GM23338 (cell line): ENCODE measurements at regions not wholly inside any gene's neighbourhood (a gene's known extent, or its start where the extent isn't known, plus 50 kb on each side); places are given as distances from the start of the nearest gene placed in this dataset.

Experiments used
- ATAC-seq: fragments of 200-7000 bp; cut with Tn5 transposase; 3 replicates; pipeline ENCODE4 v1.9.1; 2020
- DNase-seq: peaks from one replicate; pipeline ENCODE4 v3.0.0-alpha.2; 2015; ENCODE audit warnings: low spot score
- H2AFZ ChIP-seq: fragments of 200-600 bp; sonication (generic); 2 replicates; pipeline ENCODE4 v1.8.0; 2016; ENCODE audit warnings: antibody characterized with exemption, mild to moderate bottlenecking, moderate library complexity
- H3F3A ChIP-seq: fragments of 200-600 bp; sonication (generic); replicated peaks from 2 replicates; pipeline ENCODE4 v1.8.0; 2017; ENCODE audit warnings: antibody characterized with exemption, mixed run types, low read depth
- H3K27ac ChIP-seq: fragments of 200-600 bp; sonication (generic); 2 replicates; pipeline ENCODE4 v1.6.1; 2016; ENCODE audit warnings: low read depth
- H3K27me3 ChIP-seq: fragments of 200-600 bp; sonication (generic); 2 replicates; pipeline ENCODE4 v1.8.0; 2016; ENCODE audit warnings: mild to moderate bottlenecking, mixed run types, moderate library complexity; ENCODE audit not compliant: insufficient read depth
- H3K36me3 ChIP-seq: fragments of 200-600 bp; sonication (generic); 2 replicates; pipeline ENCODE4 v1.8.0; 2016; ENCODE audit warnings: mild to moderate bottlenecking; ENCODE audit not compliant: insufficient read depth
- H3K4me1 ChIP-seq: fragments of 200-600 bp; sonication (generic); 2 replicates; pipeline ENCODE4 v1.8.0; 2016; ENCODE audit warnings: mild to moderate bottlenecking, moderate library complexity; ENCODE audit not compliant: insufficient read depth
- H3K4me2 ChIP-seq: fragments of 200-600 bp; sonication (generic); 2 replicates; pipeline ENCODE4 v1.7.1; 2017; ENCODE audit warnings: mixed run types
- H3K4me3 ChIP-seq: fragments of 200-600 bp; sonication (generic); 2 replicates; pipeline ENCODE4 v1.6.1; 2016; ENCODE audit warnings: mixed run types
- H3K79me2 ChIP-seq: fragments of 200-600 bp; sonication (generic); replicated peaks from 2 replicates; pipeline ENCODE4 v1.8.0; 2017; ENCODE audit warnings: mild to moderate bottlenecking; ENCODE audit not compliant: insufficient read depth
- H3K9me2 ChIP-seq: fragments of 200-600 bp; sonication (generic); 2 replicates; pipeline ENCODE4 v1.8.0; 2017; ENCODE audit not compliant: insufficient read depth
- H4K20me1 ChIP-seq: fragments of 200-600 bp; sonication (generic); replicated peaks from 2 replicates; pipeline ENCODE4 v1.8.0; 2017; ENCODE audit warnings: mild to moderate bottlenecking; ENCODE audit not compliant: insufficient read depth
- H3K27ac Mint-ChIP-seq: 2 replicates; pipeline ENCODE4 v1.8.0; 2020; ENCODE audit warnings: inconsistent platforms, mild to moderate bottlenecking, moderate library complexity, mixed read lengths
- H3K27me3 Mint-ChIP-seq: 3 replicates; pipeline ENCODE4 v1.8.0; 2022; ENCODE audit warnings: low read depth, mild to moderate bottlenecking, moderate library complexity, mixed read lengths, inconsistent platforms; ENCODE audit not compliant: insufficient read depth, poor library complexity
- H3K36me3 Mint-ChIP-seq: 3 replicates; pipeline ENCODE4 v1.8.0; 2021; ENCODE audit warnings: low read depth, mild to moderate bottlenecking, inconsistent platforms, moderate library complexity, mixed read lengths
- H3K4me1 Mint-ChIP-seq: 3 replicates; pipeline ENCODE4 v1.8.0; 2020; ENCODE audit warnings: mild to moderate bottlenecking, inconsistent platforms, mixed read lengths
- H3K4me3 Mint-ChIP-seq: 3 replicates; pipeline ENCODE4 v1.8.0; 2021; ENCODE audit warnings: moderate library complexity, mild to moderate bottlenecking, inconsistent platforms, mixed read lengths
- H3K9me3 Mint-ChIP-seq: 3 replicates; pipeline ENCODE4 v1.8.0; 2020; ENCODE audit warnings: moderate library complexity, mild to moderate bottlenecking, inconsistent platforms, mixed read lengths
- CREB1 ChIP-seq: fragments of 250-450 bp; sonication (Bioruptor Pico); IDR thresholded peaks from 2 replicates; pipeline ENCODE4 v1.5.0; 2020; ENCODE audit warnings: low read depth, mild to moderate bottlenecking, moderate library complexity
- EZH2 ChIP-seq: fragments of 200-600 bp; sonication (generic); IDR thresholded peaks from one replicate; pipeline ENCODE4 v1.8.0; 2017; ENCODE audit warnings: antibody characterized with exemption, mild to moderate bottlenecking, low read depth; ENCODE audit not compliant: unreplicated experiment
- EZH2phosphoT487 ChIP-seq: fragments of 200-600 bp; sonication (generic); IDR thresholded peaks from one replicate; pipeline ENCODE4 v1.8.1; 2018; ENCODE audit warnings: antibody characterized with exemption; ENCODE audit not compliant: unreplicated experiment
- JUNB ChIP-seq: IDR thresholded peaks from one replicate; pipeline ENCODE4 v1.6.1; 2016; ENCODE audit warnings: antibody characterized with exemption; ENCODE audit not compliant: unreplicated experiment
- NANOG ChIP-seq: IDR thresholded peaks from 2 replicates; pipeline ENCODE4 v1.6.1; 2016; ENCODE audit warnings: antibody characterized with exemption, borderline replicate concordance
- POLR2AphosphoS5 ChIP-seq: IDR thresholded peaks from 2 replicates; pipeline ENCODE4 v1.6.1; 2016; ENCODE audit warnings: antibody characterized with exemption, low read depth
- STAT1 ChIP-seq: IDR thresholded peaks from one replicate; pipeline ENCODE4 v1.6.1; 2016; ENCODE audit warnings: antibody characterized with exemption; ENCODE audit not compliant: unreplicated experiment
- ZNF114 ChIP-seq: fragments of 250-450 bp; sonication (Bioruptor Pico); IDR thresholded peaks from 2 replicates; pipeline ENCODE4 v1.5.0; 2020; ENCODE audit warnings: mild to moderate bottlenecking, moderate library complexity
- ZNF331 ChIP-seq: fragments of 250-450 bp; sonication (Bioruptor Pico); IDR thresholded peaks from 2 replicates; pipeline ENCODE4 v1.5.0; 2020; ENCODE audit warnings: low read depth, mild to moderate bottlenecking, moderate library complexity
- TF ChIP-seq, protein P1 (sequence below), 2 experiments: fragments of 200-600 bp in 1 of 2; sonication (generic) in 1 of 2; conservative IDR thresholded peaks; 2 replicates each; pipeline versions ENCODE4 v1.5.1 to v1.6.1; 2016 to 2017; ENCODE audit warnings: antibody characterized with exemption in 2 of 2, low read depth in 2 of 2, mild to moderate bottlenecking in 2 of 2, moderate library complexity in 1 of 2
- TF ChIP-seq, protein P2 (sequence below): IDR thresholded peaks from 2 replicates; pipeline ENCODE4 v1.6.1; 2016; ENCODE audit warnings: antibody characterized with exemption
- TF ChIP-seq, protein P3 (sequence below): fragments of 250-450 bp; sonication (Bioruptor Pico); IDR thresholded peaks from 2 replicates; pipeline ENCODE4 v1.5.0; 2020; ENCODE audit warnings: mild to moderate bottlenecking, moderate library complexity
- TF ChIP-seq, protein P4 (sequence below): IDR thresholded peaks from one replicate; pipeline ENCODE4 v1.6.1; 2018; ENCODE audit warnings: antibody characterized with exemption; ENCODE audit not compliant: unreplicated experiment

DNA sequence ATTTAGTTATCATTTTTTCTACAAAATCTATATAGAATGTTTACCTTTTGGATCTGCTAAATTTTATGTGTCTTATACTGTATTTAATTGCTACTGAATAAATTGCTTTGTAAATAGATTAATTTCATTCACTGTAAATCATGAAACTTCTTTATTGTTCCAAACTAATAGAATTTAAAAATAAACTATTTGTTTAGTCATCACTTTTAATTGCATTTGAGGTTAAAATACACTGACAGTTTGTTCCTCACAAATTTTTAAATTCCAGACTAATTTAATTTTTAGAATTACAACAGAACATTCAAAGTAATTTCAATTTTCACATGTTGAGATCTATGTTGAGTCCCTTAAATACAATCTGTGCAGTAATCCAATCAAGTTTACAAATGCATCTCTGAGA is 1633.2 kb upstream of the NUDT12 start:
- H3K4me1 Mint-ChIP-seq = no peaks in the 10 kb centered on the region

More for the DNA sequence above, 1633.2 kb upstream of the NUDT12 start:
- Histone ChIP-seq H3K27ac (no peak overlapping the region), H3K27me3 (no peaks in the 10 kb centered on the region), H4K20me1 (no peaks in the 10 kb centered on the region), H3K4me2 (no peak overlapping the region), H3K79me2 (no peaks in the 10 kb centered on the region), H3F3A (no peaks in the 10 kb centered on the region), H2AFZ (no peak overlapping the region), H3K4me1 (no peaks in the 10 kb centered on the region), H3K9me2 (peaks cover 5% of the 10 kb centered on the region; the same call in 1 of the 2 replicates), H3K36me3 (no peaks in the 10 kb centered on the region), H3K4me3 (no peak overlapping the region)
- ATAC-seq (no peak), DNase-seq (no peak)
- no peaks in the 10 kb centered on the region for H3K27me3 Mint-ChIP-seq
- no peaks in the 10 kb centered on the region for H3K36me3 Mint-ChIP-seq
- TF ChIP-seq STAT1 = no peak
- TF ChIP-seq, protein P1, sequence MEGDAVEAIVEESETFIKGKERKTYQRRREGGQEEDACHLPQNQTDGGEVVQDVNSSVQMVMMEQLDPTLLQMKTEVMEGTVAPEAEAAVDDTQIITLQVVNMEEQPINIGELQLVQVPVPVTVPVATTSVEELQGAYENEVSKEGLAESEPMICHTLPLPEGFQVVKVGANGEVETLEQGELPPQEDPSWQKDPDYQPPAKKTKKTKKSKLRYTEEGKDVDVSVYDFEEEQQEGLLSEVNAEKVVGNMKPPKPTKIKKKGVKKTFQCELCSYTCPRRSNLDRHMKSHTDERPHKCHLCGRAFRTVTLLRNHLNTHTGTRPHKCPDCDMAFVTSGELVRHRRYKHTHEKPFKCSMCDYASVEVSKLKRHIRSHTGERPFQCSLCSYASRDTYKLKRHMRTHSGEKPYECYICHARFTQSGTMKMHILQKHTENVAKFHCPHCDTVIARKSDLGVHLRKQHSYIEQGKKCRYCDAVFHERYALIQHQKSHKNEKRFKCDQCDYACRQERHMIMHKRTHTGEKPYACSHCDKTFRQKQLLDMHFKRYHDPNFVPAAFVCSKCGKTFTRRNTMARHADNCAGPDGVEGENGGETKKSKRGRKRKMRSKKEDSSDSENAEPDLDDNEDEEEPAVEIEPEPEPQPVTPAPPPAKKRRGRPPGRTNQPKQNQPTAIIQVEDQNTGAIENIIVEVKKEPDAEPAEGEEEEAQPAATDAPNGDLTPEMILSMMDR (conservative IDR thresholded peaks at IDR 0.05; ENCODE audit: low read depth in 2 of 2) = no peak
- no peak for TF ChIP-seq JUNB
- no peak for TF ChIP-seq EZH2phosphoT487
- no peak for TF ChIP-seq ZNF331 (CRISPR knock-in tag)
- TF ChIP-seq, protein P2, sequence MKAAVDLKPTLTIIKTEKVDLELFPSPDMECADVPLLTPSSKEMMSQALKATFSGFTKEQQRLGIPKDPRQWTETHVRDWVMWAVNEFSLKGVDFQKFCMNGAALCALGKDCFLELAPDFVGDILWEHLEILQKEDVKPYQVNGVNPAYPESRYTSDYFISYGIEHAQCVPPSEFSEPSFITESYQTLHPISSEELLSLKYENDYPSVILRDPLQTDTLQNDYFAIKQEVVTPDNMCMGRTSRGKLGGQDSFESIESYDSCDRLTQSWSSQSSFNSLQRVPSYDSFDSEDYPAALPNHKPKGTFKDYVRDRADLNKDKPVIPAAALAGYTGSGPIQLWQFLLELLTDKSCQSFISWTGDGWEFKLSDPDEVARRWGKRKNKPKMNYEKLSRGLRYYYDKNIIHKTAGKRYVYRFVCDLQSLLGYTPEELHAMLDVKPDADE = no peak
- TF ChIP-seq NANOG = no peak
- TF ChIP-seq, protein P3, sequence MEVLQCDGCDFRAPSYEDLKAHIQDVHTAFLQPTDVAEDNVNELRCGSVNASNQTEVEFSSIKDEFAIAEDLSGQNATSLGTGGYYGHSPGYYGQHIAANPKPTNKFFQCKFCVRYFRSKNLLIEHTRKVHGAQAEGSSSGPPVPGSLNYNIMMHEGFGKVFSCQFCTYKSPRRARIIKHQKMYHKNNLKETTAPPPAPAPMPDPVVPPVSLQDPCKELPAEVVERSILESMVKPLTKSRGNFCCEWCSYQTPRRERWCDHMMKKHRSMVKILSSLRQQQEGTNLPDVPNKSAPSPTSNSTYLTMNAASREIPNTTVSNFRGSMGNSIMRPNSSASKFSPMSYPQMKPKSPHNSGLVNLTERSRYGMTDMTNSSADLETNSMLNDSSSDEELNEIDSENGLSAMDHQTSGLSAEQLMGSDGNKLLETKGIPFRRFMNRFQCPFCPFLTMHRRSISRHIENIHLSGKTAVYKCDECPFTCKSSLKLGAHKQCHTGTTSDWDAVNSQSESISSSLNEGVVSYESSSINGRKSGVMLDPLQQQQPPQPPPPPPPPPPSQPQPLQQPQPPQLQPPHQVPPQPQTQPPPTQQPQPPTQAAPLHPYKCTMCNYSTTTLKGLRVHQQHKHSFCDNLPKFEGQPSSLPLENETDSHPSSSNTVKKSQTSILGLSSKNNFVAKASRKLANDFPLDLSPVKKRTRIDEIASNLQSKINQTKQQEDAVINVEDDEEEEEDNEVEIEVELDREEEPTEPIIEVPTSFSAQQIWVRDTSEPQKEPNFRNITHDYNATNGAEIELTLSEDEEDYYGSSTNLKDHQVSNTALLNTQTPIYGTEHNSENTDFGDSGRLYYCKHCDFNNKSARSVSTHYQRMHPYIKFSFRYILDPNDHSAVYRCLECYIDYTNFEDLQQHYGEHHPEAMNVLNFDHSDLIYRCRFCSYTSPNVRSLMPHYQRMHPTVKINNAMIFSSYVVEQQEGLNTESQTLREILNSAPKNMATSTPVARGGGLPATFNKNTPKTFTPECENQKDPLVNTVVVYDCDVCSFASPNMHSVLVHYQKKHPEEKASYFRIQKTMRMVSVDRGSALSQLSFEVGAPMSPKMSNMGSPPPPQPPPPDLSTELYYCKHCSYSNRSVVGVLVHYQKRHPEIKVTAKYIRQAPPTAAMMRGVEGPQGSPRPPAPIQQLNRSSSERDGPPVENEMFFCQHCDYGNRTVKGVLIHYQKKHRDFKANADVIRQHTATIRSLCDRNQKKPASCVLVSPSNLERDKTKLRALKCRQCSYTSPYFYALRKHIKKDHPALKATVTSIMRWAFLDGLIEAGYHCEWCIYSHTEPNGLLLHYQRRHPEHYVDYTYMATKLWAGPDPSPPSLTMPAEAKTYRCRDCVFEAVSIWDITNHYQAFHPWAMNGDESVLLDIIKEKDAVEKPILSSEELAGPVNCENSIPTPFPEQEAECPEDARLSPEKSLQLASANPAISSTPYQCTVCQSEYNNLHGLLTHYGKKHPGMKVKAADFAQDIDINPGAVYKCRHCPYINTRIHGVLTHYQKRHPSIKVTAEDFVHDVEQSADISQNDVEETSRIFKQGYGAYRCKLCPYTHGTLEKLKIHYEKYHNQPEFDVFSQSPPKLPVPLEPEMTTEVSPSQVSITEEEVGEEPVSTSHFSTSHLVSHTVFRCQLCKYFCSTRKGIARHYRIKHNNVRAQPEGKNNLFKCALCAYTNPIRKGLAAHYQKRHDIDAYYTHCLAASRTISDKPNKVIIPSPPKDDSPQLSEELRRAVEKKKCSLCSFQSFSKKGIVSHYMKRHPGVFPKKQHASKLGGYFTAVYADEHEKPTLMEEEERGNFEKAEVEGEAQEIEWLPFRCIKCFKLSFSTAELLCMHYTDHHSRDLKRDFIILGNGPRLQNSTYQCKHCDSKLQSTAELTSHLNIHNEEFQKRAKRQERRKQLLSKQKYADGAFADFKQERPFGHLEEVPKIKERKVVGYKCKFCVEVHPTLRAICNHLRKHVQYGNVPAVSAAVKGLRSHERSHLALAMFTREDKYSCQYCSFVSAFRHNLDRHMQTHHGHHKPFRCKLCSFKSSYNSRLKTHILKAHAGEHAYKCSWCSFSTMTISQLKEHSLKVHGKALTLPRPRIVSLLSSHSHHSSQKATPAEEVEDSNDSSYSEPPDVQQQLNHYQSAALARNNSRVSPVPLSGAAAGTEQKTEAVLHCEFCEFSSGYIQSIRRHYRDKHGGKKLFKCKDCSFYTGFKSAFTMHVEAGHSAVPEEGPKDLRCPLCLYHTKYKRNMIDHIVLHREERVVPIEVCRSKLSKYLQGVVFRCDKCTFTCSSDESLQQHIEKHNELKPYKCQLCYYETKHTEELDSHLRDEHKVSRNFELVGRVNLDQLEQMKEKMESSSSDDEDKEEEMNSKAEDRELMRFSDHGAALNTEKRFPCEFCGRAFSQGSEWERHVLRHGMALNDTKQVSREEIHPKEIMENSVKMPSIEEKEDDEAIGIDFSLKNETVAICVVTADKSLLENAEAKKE = no peak
- no peak for TF ChIP-seq CREB1 (CRISPR knock-in tag)
- TF ChIP-seq ZNF114 (CRISPR knock-in tag) = no peak
- TF ChIP-seq EZH2 = no peak
- no peak for TF ChIP-seq POLR2AphosphoS5
- TF ChIP-seq, protein P4, sequence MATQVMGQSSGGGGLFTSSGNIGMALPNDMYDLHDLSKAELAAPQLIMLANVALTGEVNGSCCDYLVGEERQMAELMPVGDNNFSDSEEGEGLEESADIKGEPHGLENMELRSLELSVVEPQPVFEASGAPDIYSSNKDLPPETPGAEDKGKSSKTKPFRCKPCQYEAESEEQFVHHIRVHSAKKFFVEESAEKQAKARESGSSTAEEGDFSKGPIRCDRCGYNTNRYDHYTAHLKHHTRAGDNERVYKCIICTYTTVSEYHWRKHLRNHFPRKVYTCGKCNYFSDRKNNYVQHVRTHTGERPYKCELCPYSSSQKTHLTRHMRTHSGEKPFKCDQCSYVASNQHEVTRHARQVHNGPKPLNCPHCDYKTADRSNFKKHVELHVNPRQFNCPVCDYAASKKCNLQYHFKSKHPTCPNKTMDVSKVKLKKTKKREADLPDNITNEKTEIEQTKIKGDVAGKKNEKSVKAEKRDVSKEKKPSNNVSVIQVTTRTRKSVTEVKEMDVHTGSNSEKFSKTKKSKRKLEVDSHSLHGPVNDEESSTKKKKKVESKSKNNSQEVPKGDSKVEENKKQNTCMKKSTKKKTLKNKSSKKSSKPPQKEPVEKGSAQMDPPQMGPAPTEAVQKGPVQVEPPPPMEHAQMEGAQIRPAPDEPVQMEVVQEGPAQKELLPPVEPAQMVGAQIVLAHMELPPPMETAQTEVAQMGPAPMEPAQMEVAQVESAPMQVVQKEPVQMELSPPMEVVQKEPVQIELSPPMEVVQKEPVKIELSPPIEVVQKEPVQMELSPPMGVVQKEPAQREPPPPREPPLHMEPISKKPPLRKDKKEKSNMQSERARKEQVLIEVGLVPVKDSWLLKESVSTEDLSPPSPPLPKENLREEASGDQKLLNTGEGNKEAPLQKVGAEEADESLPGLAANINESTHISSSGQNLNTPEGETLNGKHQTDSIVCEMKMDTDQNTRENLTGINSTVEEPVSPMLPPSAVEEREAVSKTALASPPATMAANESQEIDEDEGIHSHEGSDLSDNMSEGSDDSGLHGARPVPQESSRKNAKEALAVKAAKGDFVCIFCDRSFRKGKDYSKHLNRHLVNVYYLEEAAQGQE = no peak
- no peak overlapping the region for H3K4me3 Mint-ChIP-seq
- no peak overlapping the region for H3K27ac Mint-ChIP-seq
- no peaks in the 10 kb centered on the region for H3K9me3 Mint-ChIP-seq
